B cell (primary cell): ENCODE measurements at regions not wholly inside any gene's neighbourhood (a gene's known extent, or its start where the extent isn't known, plus 50 kb on each side); places are given as distances from the start of the nearest gene placed in this dataset.

Experiments
- CTCF ChIP-seq: fragments of 200-600 bp; IDR thresholded peaks from one replicate; pipeline ENCODE4 v1.8.0; 2022; ENCODE audit warnings: antibody characterized with exemption, mild to moderate bottlenecking
- EZH2 ChIP-seq: IDR thresholded peaks from 2 replicates; pipeline ENCODE4 v1.6.1; 2012; ENCODE audit warnings: borderline replicate concordance, low read depth, mild to moderate bottlenecking, moderate library complexity, low read length; ENCODE audit not compliant: insufficient read depth, poor library complexity, severe bottlenecking

- TF ChIP-seq CTCF (peak; percentile 34), EZH2 (no peak)
Observed at GRCh38 chr2:104412384-104412783, 441.5 kb upstream of the POU3F3 start.
